ENCODE measurements at regions not wholly inside any gene's neighbourhood (a gene's known extent, or its start where the extent isn't known, plus 50 kb on each side); places are given as distances from the start of the nearest gene placed in this dataset.

GRCh38 chr17:59451706-59452105, 113.7 kb upstream of the DHX40 start:
- DNase-seq (ENCODE audit: low spot score): no peak

GRCh38 chr17:59454633-59455105, 110.7 kb upstream of the DHX40 start:
- DNase-seq (ENCODE audit: low spot score): no peak

GRCh38 chr17:59456428-59456827, 109.0 kb upstream of the DHX40 start:
- DNase-seq (ENCODE audit: low spot score): no peak

GRCh38 chr17:59456923-59457615, 108.3 kb upstream of the DHX40 start:
- no peak for DNase-seq (ENCODE audit: low spot score)

GRCh38 chr17:59462385-59462784, 103.0 kb upstream of the DHX40 start:
- DNase-seq (ENCODE audit: low spot score): no peak

- DNase-seq (ENCODE audit: low spot score): no peak
Measured at GRCh38 chr17:59464246-59464645, 101.2 kb upstream of the DHX40 start.

- DNase-seq (ENCODE audit: low spot score): no peak
Measured at GRCh38 chr17:59465949-59466307, 99.5 kb upstream of the DHX40 start.

GRCh38 chr17:59466946-59467801, 98.2 kb upstream of the DHX40 start:
- no peak for DNase-seq (ENCODE audit: low spot score)

- no peak for DNase-seq (ENCODE audit: low spot score)
Measured at GRCh38 chr17:59469786-59470485, 95.5 kb upstream of the DHX40 start.

- DNase-seq (ENCODE audit: low spot score): no peak
Measured at GRCh38 chr17:59470624-59471297, 94.6 kb upstream of the DHX40 start.

- DNase-seq (ENCODE audit: low spot score): no peak
Measured at GRCh38 chr17:59476413-59476812, 89.0 kb upstream of the DHX40 start.

- no peak for DNase-seq (ENCODE audit: low spot score)
Measured at GRCh38 chr17:59479141-59479540, 86.3 kb upstream of the DHX40 start.

- no peak for DNase-seq (ENCODE audit: low spot score)
Measured at GRCh38 chr17:59483860-59484259, 81.5 kb upstream of the DHX40 start.

- DNase-seq (ENCODE audit: low spot score): no peak
Measured at GRCh38 chr17:59485015-59485414, 80.4 kb upstream of the DHX40 start.

GRCh38 chr17:59485946-59486345, 79.5 kb upstream of the DHX40 start:
- DNase-seq (ENCODE audit: low spot score): no peak

- DNase-seq (ENCODE audit: low spot score): no peak
Measured at GRCh38 chr17:59487161-59487873, 78.1 kb upstream of the DHX40 start.

- no peak for DNase-seq (ENCODE audit: low spot score)
Measured at GRCh38 chr17:59488805-59489204, 76.6 kb upstream of the DHX40 start.

GRCh38 chr17:59490216-59490615, 75.2 kb upstream of the DHX40 start:
- no peak for DNase-seq (ENCODE audit: low spot score)

GRCh38 chr17:59491353-59492090, 73.9 kb upstream of the DHX40 start:
- no peak for DNase-seq (ENCODE audit: low spot score)

GRCh38 chr17:59492091-59492451, 73.3 kb upstream of the DHX40 start:
- no peak for DNase-seq (ENCODE audit: low spot score)

- no peak for DNase-seq (ENCODE audit: low spot score)
Measured at GRCh38 chr17:59493867-59494266, 71.5 kb upstream of the DHX40 start.
